Smooth muscle cell of the brain vasculature (primary cell): ENCODE measurements at regions not wholly inside any gene's neighbourhood (a gene's known extent, or its start where the extent isn't known, plus 50 kb on each side); places are given as distances from the start of the nearest gene placed in this dataset.

ENCODE experiments used
- DNase-seq: peaks from one replicate; pipeline ENCODE4 v3.0.0-alpha.2; 2012; ENCODE audit warnings: low read depth, low spot score

GRCh38 chr2:16258350-16258749, 318.0 kb downstream of the MYCN start:
- no peak for DNase-seq

GRCh38 chr2:16257322-16258028, 317.1 kb downstream of the MYCN start:
- no peak for DNase-seq

- no peak for DNase-seq
Observed at GRCh38 chr2:16256601-16257321, 316.4 kb downstream of the MYCN start.

- no peak for DNase-seq
Observed at GRCh38 chr2:16255120-16255519, 314.8 kb downstream of the MYCN start.

- DNase-seq = no peak
Observed at GRCh38 chr2:16254356-16254965, 314.1 kb downstream of the MYCN start.

GRCh38 chr2:16253291-16253690, 312.9 kb downstream of the MYCN start:
- no peak for DNase-seq

DNA sequence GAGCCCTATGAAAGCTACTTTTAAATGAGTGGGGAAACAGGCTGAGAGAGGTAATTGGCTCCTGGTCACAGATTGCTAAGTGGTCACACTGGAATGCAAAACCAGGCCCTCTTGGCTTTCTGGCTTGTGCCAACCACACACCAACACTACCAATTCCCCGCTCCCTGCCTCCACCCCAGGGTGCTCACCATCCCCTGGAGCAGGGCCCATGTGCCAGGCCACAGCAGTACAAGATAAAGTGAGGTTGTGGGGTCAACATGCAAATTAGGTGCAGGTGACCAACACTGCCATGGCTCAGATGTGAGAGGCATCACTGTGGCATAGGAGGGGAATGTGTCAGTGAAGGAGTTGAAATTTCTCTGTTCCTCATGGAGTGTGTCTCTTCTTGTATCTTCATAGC, 312.5 kb downstream of the MYCN start:
- no peak for DNase-seq

- no peak for DNase-seq
Observed at GRCh38 chr2:16252251-16252650, 311.9 kb downstream of the MYCN start.

GRCh38 chr2:16251511-16252225, 311.3 kb downstream of the MYCN start:
- no peak for DNase-seq

- DNase-seq = no peak
Observed at GRCh38 chr2:16250886-16251285, 310.5 kb downstream of the MYCN start.

- DNase-seq = no peak
Observed at GRCh38 chr2:16250466-16250865, 310.1 kb downstream of the MYCN start.

- no peak for DNase-seq
Observed at GRCh38 chr2:16250056-16250425, 309.7 kb downstream of the MYCN start.

GRCh38 chr2:16249246-16250055, 309.1 kb downstream of the MYCN start:
- DNase-seq = no peak

- DNase-seq = no peak
Observed at GRCh38 chr2:16248571-16249105, 308.3 kb downstream of the MYCN start.

- no peak for DNase-seq
Observed at GRCh38 chr2:16247326-16248122, 307.2 kb downstream of the MYCN start.

- no peak for DNase-seq
Observed at GRCh38 chr2:16246911-16247310, 306.6 kb downstream of the MYCN start.

GRCh38 chr2:16246281-16246850, 306.0 kb downstream of the MYCN start:
- no peak for DNase-seq

- no peak for DNase-seq
Observed at GRCh38 chr2:16245481-16246054, 305.2 kb downstream of the MYCN start.

DNA sequence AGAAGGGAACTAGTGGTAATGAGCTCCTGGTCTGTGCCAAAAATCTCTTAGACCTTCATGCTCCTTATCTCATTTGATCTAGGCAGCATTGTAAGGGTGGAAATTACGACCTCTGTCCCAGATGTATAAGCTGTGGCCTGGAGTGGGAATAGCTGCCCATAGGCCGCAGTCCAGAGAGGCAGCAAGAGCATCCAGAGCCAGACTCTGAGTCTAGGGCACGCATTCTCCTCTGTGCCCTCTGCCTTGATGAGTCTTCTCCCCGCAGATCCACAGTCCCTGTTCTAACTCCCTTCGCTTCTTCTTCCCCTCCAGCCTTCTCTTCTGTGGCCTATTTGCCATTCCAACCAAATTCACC, 304.6 kb downstream of the MYCN start:
- DNase-seq = no peak
